IMR-90 (cell line): ENCODE measurements at regions not wholly inside any gene's neighbourhood (a gene's known extent, or its start where the extent isn't known, plus 50 kb on each side); places are given as distances from the start of the nearest gene placed in this dataset.

Experiments
- ATAC-seq: fragments of 200-7000 bp; cut with Tn5 transposase; 2 replicates; pipeline ENCODE4 v1.9.1; 2020; ENCODE audit warnings: low read depth, mild to moderate bottlenecking, moderate library complexity
- BruUV-seq: library from RNA; stranded (reverse); fragments of 400-500 nt; replicated peaks from 2 replicates; lab custom pipeline; 2021; lab: Mats Ljungman, UMichigan
- CTCF ChIA-PET: fragments of 300-600 bp; formaldehyde crosslinking; extraction: SDS; loops from one replicate; lab custom pipeline; 2021; ENCODE audit warnings: antibody characterized with exemption; lab: Yijun Ruan, JAX
- POLR2A ChIA-PET: fragments of 300-600 bp; sonication (Branson Sonifier 250); formaldehyde crosslinking; loops from one replicate; lab custom pipeline; 2022; ENCODE audit warnings: antibody characterized with exemption; ENCODE audit not compliant: unreplicated experiment; lab: Charles Lee
- DNase-seq: peaks from one replicate; pipeline ENCODE4 v3.0.0; 2013
- H2AFZ ChIP-seq: replicated peaks from 2 replicates; pipeline ENCODE3; 2013; ENCODE audit warnings: low read length, mild to moderate bottlenecking; ENCODE audit not compliant: poor library complexity
- H2AK5ac ChIP-seq: 2 replicates; pipeline ENCODE4 v1.6.1; 2013; ENCODE audit warnings: low read depth, low read length, inconsistent platforms
- H2AK9ac ChIP-seq: replicated peaks from 2 replicates; pipeline ENCODE3; 2013; ENCODE audit warnings: mild to moderate bottlenecking, low read depth, low read length, moderate library complexity; ENCODE audit not compliant: poor library complexity
- H2BK120ac ChIP-seq: 2 replicates; pipeline ENCODE4 v1.6.1; 2013; ENCODE audit warnings: low read depth, low read length, inconsistent platforms
- H2BK15ac ChIP-seq: 3 replicates; pipeline ENCODE4 v1.6.1; 2013; ENCODE audit warnings: low read depth, low read length, inconsistent platforms
- H2BK20ac ChIP-seq: 2 replicates; pipeline ENCODE4 v1.6.1; 2013; ENCODE audit warnings: low read depth, mild to moderate bottlenecking, inconsistent platforms, low read length, moderate library complexity
- H2BK5ac ChIP-seq: 2 replicates; pipeline ENCODE4 v1.6.1; 2013; ENCODE audit warnings: mild to moderate bottlenecking, low read depth, low read length, inconsistent platforms; ENCODE audit not compliant: poor library complexity, severe bottlenecking
- H3K14ac ChIP-seq: replicated peaks from 2 replicates; pipeline ENCODE4 v1.6.1; 2013; ENCODE audit warnings: low read depth, low read length, inconsistent platforms
- H3K18ac ChIP-seq: 2 replicates; pipeline ENCODE4 v1.6.1; 2013; ENCODE audit warnings: low read depth, low read length, control low read depth
- H3K23ac ChIP-seq: 2 replicates; pipeline ENCODE4 v1.6.1; 2013; ENCODE audit warnings: low read depth, low read length, inconsistent platforms
- H3K27ac ChIP-seq: 2 replicates; pipeline ENCODE4 v1.5.1; 2013; ENCODE audit warnings: mild to moderate bottlenecking, control low read depth, low read length; ENCODE audit not compliant: insufficient read depth
- H3K27me3 ChIP-seq: 2 replicates; pipeline ENCODE4 v1.6.1; 2013; ENCODE audit warnings: low read length; ENCODE audit not compliant: control insufficient read depth, insufficient read depth
- H3K36me3 ChIP-seq: 2 replicates; pipeline ENCODE4 v1.6.1; 2013; ENCODE audit warnings: low read length, mixed read lengths; ENCODE audit not compliant: control insufficient read depth, insufficient read depth
- H3K4ac ChIP-seq: 2 replicates; pipeline ENCODE4 v1.6.1; 2013; ENCODE audit warnings: low read depth, low read length, inconsistent platforms
- H3K4me1 ChIP-seq: 2 replicates; pipeline ENCODE4 v1.6.1; 2013; ENCODE audit warnings: low read length, mixed read lengths; ENCODE audit not compliant: control insufficient read depth, insufficient read depth
- H3K4me2 ChIP-seq: 2 replicates; pipeline ENCODE4 v1.6.1; 2013; ENCODE audit warnings: low read depth, mild to moderate bottlenecking, control low read depth, low read length, moderate library complexity
- H3K4me3 ChIP-seq: 2 replicates; pipeline ENCODE4 v1.5.1; 2013; ENCODE audit warnings: low read depth, mild to moderate bottlenecking, control low read depth, low read length, moderate library complexity; ENCODE audit not compliant: insufficient read depth
- H3K56ac ChIP-seq: 2 replicates; pipeline ENCODE4 v1.6.1; 2013; ENCODE audit warnings: low read length, inconsistent platforms; ENCODE audit not compliant: insufficient read depth; ENCODE audit errors: extremely low read depth
- H3K79me1 ChIP-seq, 2 experiments: 2 replicates each; pipeline ENCODE4 v1.6.1; 2013; ENCODE audit warnings: low read length in 2 of 2, inconsistent platforms in 1 of 2, low read depth in 1 of 2
- H3K9ac ChIP-seq: 2 replicates; pipeline ENCODE4 v1.6.1; 2013; ENCODE audit warnings: low read depth, low read length, control low read depth
- H3K9me1 ChIP-seq: 2 replicates; pipeline ENCODE4 v1.6.1; 2013; ENCODE audit warnings: low read length, inconsistent platforms; ENCODE audit not compliant: insufficient read depth
- H3K9me3 ChIP-seq: 2 replicates; pipeline ENCODE4 v1.6.1; 2013; ENCODE audit warnings: low read length; ENCODE audit not compliant: control insufficient read depth, insufficient read depth
- H4K20me1 ChIP-seq: 2 replicates; pipeline ENCODE4 v1.6.1; 2013; ENCODE audit warnings: low read length, inconsistent platforms; ENCODE audit not compliant: insufficient read depth
- H4K5ac ChIP-seq: 2 replicates; pipeline ENCODE4 v1.6.1; 2013; ENCODE audit warnings: mild to moderate bottlenecking, low read depth, low read length, control low read depth
- H4K8ac ChIP-seq, 2 experiments: 2 replicates each; pipeline ENCODE4 v1.6.1; 2013; ENCODE audit warnings: low read depth in 2 of 2, low read length in 2 of 2, control low read depth in 1 of 2, inconsistent platforms in 1 of 2
- H4K91ac ChIP-seq: 2 replicates; pipeline ENCODE4 v1.6.1; 2013; ENCODE audit warnings: low read depth, low read length, inconsistent platforms; ENCODE audit not compliant: insufficient read depth
- BHLHE40 ChIP-seq: fragments of 150-350 bp; IDR thresholded peaks from 2 replicates; pipeline ENCODE4 v1.6.1; 2016; ENCODE audit warnings: mild to moderate bottlenecking, low read depth, low read length
- CEBPB ChIP-seq: IDR thresholded peaks from 2 replicates; pipeline ENCODE4 v1.6.1; 2012; ENCODE audit warnings: low read depth, low read length, improper control_type of control experiment
- CTCF ChIP-seq: conservative IDR thresholded peaks from 2 replicates; pipeline ENCODE4 v1.5.1; 2012; ENCODE audit warnings: mild to moderate bottlenecking, low read depth, low read length, improper control_type of control experiment
- ELK1 ChIP-seq: fragments of 150-350 bp; IDR thresholded peaks from 2 replicates; pipeline ENCODE4 v1.6.1; 2016; ENCODE audit warnings: low read depth, mild to moderate bottlenecking, low read length, moderate library complexity, borderline replicate concordance
- FOS ChIP-seq: fragments of 150-350 bp; IDR thresholded peaks from 2 replicates; pipeline ENCODE4 v1.6.1; 2016; ENCODE audit warnings: low read depth, low read length
- WGBS, 2 experiments: methylation state at CpG; one replicate each; pipeline versions ENCODE4 v1.1.5 to v1.1.7; 2013; ENCODE audit warnings: missing lambda C conversion rate in 2 of 2; ENCODE audit not compliant: insufficient read length in 1 of 2; ENCODE audit errors: extremely low coverage in 2 of 2; 5-methylcytosine and 5-hydroxymethylcytosine counted together
- dilution Hi-C: fragments of 300-500 bp; cut with HindIII; formaldehyde crosslinking; loops from one replicate; pipeline ENCODE4 v1.14.3; 2018; ENCODE audit warnings: low sequenced_read_pairs; ENCODE audit not compliant: unreplicated experiment
- in situ Hi-C: fragments of 300-500 bp; cut with MboI; formaldehyde crosslinking; loops from 3 replicates; pipeline ENCODE4 v1.14.3; 2019; ENCODE audit warnings: low sequenced_read_pairs, inconsistent platforms, mixed read lengths
- intact Hi-C: fragments of 100-400 bp; cut with micrococcal nuclease; formaldehyde crosslinking; loops from 2 replicates; pipeline ENCODE4 v1.10.0; 2022

GRCh38 chr3:102156426-102156825 is 278.4 kb upstream of the ZPLD1 start:
- Histone ChIP-seq H3K14ac (peak overlapping the region; percentile 84), H4K20me1 (no peaks in the 10 kb centered on the region), H3K36me3 (no peaks in the 10 kb centered on the region), H2AK5ac (peak overlapping the region; percentile 93), H4K5ac (peak overlapping the region; percentile 3; the same call in 1 of the 2 replicates), H3K23ac (peak overlapping the region; percentile 66; the same call in 1 of the 2 replicates), H4K8ac (peak overlapping the region; percentile 27 to 73; a peak in 2 of 4 replicates), H3K4ac (peak overlapping the region; percentile 79), H3K9me1 (0 out of 2 replicates have a peak, but pooled peaks cover 3% of the 10 kb centered on the region), H3K27ac (peak overlapping the region; percentile 20; the same call in 1 of the 2 replicates), H3K9me3 (peaks cover 6% of the 10 kb centered on the region), H2BK15ac (peak overlapping the region; percentile 93), H2BK5ac (peak overlapping the region; percentile 79), H3K18ac (peak overlapping the region; percentile 44; the same call in 1 of the 2 replicates), H3K56ac (no peak overlapping the region), H2AK9ac (no peak overlapping the region), H3K27me3 (no peaks in the 10 kb centered on the region), H2BK20ac (peak overlapping the region; percentile 78), H3K9ac (no peak overlapping the region), H3K4me2 (no peak overlapping the region), H3K4me1 (peaks cover 5% of the 10 kb centered on the region), H2AFZ (no peak overlapping the region), H3K79me1 (no peaks in the 10 kb centered on the region), H4K91ac (peak overlapping the region; percentile 69), H3K4me3 (no peak overlapping the region), H2BK120ac (peak overlapping the region; percentile 72)
- DNase-seq (peak; percentile 95), ATAC-seq (peak; percentile 88)
- POLR2A ChIA-PET: no interaction called here
- no TSS peak for BruUV-seq
- dilution Hi-C loops (no loop called here), intact Hi-C loops (no loop called here), in situ Hi-C loops (no loop called here)
- CTCF ChIA-PET: interaction anchor here (0.7 kb wide), 2 partner anchors 94 to 210 kb away, joined by 3 to 4 read pairs; no protein-coding TSS in a partner anchor
- TF ChIP-seq FOS (peak; percentile 90), CEBPB (peak; percentile 29; the same call in 1 of the 2 replicates), CTCF (no peak), ELK1 (no peak), BHLHE40 (peak; percentile 22; the same call in 1 of the 2 replicates)
- no CpG with 5 or more reads among the region's 2 CpGs for WGBS, 2 experiments
